Heart right ventricle (tissue), 16 donors: ENCODE measurements at regions not wholly inside any gene's neighbourhood (a gene's known extent, or its start where the extent isn't known, plus 50 kb on each side); places are given as distances from the start of the nearest gene placed in this dataset.

Experiments used
- ATAC-seq, 8 donors: fragments of 200-7000 bp; cut with Tn5 transposase; one replicate each; pipeline ENCODE4 v1.9.1; 2020; ENCODE audit warnings: mild to moderate bottlenecking in 8 of 8, moderate library complexity in 8 of 8, moderate number of reproducible peaks in 1 of 8
- DNase-seq, 2 donors: peaks; one replicate each; pipeline ENCODE4 v3.0.0-alpha.2; 2020
- H3K27ac ChIP-seq, 10 donors: fragments of 200-600 bp; sonication (generic) in 2 of 10; one replicate each; pipeline versions ENCODE4 v1.5.0 to v1.8.0; 2020 to 2022; ENCODE audit warnings: mild to moderate bottlenecking in 3 of 10
- H3K27me3 ChIP-seq, 7 donors: fragments of 200-600 bp; one replicate each; pipeline ENCODE4 v1.8.0; 2021 to 2022; ENCODE audit warnings: mild to moderate bottlenecking in 2 of 7
- H3K36me3 ChIP-seq, 9 donors: fragments of 200-600 bp; sonication (generic) in 1 of 9; one replicate each; pipeline versions ENCODE4 v1.5.0 to v1.8.0; 2020 to 2022; ENCODE audit warnings: mild to moderate bottlenecking in 2 of 9
- H3K4me1 ChIP-seq, 9 donors: fragments of 200-600 bp; sonication (generic) in 1 of 9; one replicate each; pipeline versions ENCODE4 v1.5.0 to v1.8.0; 2020 to 2022; ENCODE audit warnings: mild to moderate bottlenecking in 4 of 9
- H3K4me3 ChIP-seq, 10 donors: fragments of 200-600 bp; sonication (generic) in 2 of 10; one replicate each; pipeline versions ENCODE4 v1.5.0 to v1.8.0; 2020 to 2022; ENCODE audit warnings: mild to moderate bottlenecking in 7 of 10, moderate library complexity in 2 of 10
- H3K9me3 ChIP-seq, 11 donors: fragments of 200-600 bp in 10 of 11; sonication (generic) in 2 of 11; one replicate each; pipeline versions ENCODE4 v1.5.0 to v1.8.0; 2013 to 2022; ENCODE audit warnings: mild to moderate bottlenecking in 2 of 11, control low read depth in 1 of 11, moderate library complexity in 1 of 11
- CTCF ChIP-seq, 9 donors: fragments of 200-600 bp; sonication (generic) in 2 of 9; IDR thresholded peaks; one replicate each; pipeline versions ENCODE4 v1.5.0 to v1.8.0; 2021 to 2022; ENCODE audit warnings: antibody characterized with exemption in 9 of 9, mild to moderate bottlenecking in 5 of 9, moderate library complexity in 1 of 9
- WGBS, 2 donors: extraction: QIAGEN DNeasy Blood & Tissue Kit; methylation state at CpG; one replicate each; pipeline ENCODE4 v1.1.7; 2013; ENCODE audit warnings: inconsistent platforms in 1 of 2; 5-methylcytosine and 5-hydroxymethylcytosine counted together
- intact Hi-C, 10 donors: fragments of 100-400 bp; cut with DNase I; formaldehyde crosslinking; loops; one replicate each; pipeline versions ENCODE4 v1.11.1 to v1.14.2; 2022
- donor health status: Arrhythmogenic right ventricular cardiomyopathy.
- donor health status: ischemic (EF 13 %, LVEDD 7.1; RV severe dilation, severe dysfunction).
- donor health status: healthy with polysubstance abuse.
- donor health status: DM: no; HTN: yes; CAD: no.
- donor health status: DM: no; HTN: no; CAD: no.
- donor health status: ischemic (EF 25% LVEDD 6.9; RV normal size, moderate dysfunction).
- donor health status: ischemic (EF 25% LVEDD 5.7; RV mildly dilated, moderate dysfunction).
- donor health status: healthy.
- donor health status: DM: yes; HTN: yes; CAD: no.
- donor health status: Ischemic cardiomyopathy.
- donor health status: ischemic (EF 35%, LVEDD 5.7; RV mildly dilated, moderate dysfunction).
- donor health status: nonischemic (EF 11% LVEDD 7.7; RV severe dilation, severe dysfunction).
- donor health status: DM: yes; HTN: yes; CAD: no.
- donor health status: PGD.
- donor health status: ischemic (EF 29% LVEDD 5.4; RV normal size, mild dysfunction).
- donor health status: nonischemic (EF 23%, LVEDD 6.1; RV moderate dilation, normal function).

DNA sequence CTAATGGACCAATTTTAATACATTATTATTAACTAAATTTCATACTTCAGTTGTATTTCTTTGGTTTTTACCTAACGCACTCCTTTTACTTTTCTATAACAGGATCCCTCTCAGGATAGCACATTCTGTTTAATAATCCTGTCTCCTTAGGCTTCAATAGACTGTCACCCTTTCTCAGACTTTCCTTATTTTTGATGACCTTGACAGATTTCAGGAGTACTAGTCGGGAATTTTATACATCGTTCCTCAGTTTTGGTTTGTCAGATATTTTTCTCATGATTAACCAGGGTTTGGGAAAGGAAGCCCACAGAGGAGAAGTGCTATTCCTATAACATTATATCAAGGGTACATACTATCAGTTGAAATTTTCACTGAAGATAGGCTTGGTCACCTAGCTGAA lies 768.0 kb upstream of the GJE1 start:
- intact Hi-C loops: loop anchor here in 1 of 10 donors (5.0 kb wide), 1 partner anchor 33 kb away; no protein-coding TSS in a partner anchor
- WGBS, 2 donors: 93 to 97% methylated on average over 3 of the region's 3 CpGs

GRCh38 chr6:141364232-141364631 lies 768.5 kb upstream of the GJE1 start:
- Histone ChIP-seq H3K4me3 (no peak overlapping the region), H3K27me3 (no peaks in the 10 kb centered on the region), H3K4me1 (peaks cover 0 to 15% (median 4%) of the 10 kb centered on the region in 9 donors), H3K27ac (no peak overlapping the region), H3K36me3 (no peaks in the 10 kb centered on the region), H3K9me3 (peaks cover 0 to 22% (median 0%) of the 10 kb centered on the region in 11 donors)
- intact Hi-C loops: loop anchor here in 1 of 10 donors (5.0 kb wide), 1 partner anchor 33 kb away; no protein-coding TSS in a partner anchor
- DNase-seq (no peak), ATAC-seq (no peak)
- 97% methylated on average over 2 of the region's 2 CpGs for WGBS, 2 donors
- TF ChIP-seq CTCF (IDR thresholded peaks at IDR 0.05): no peak

More for the DNA sequence above, 768.0 kb upstream of the GJE1 start:
- Histone ChIP-seq H3K9me3 (peaks cover 0 to 27% (median 0%) of the 10 kb centered on the region in 11 donors), H3K36me3 (no peaks in the 10 kb centered on the region), H3K27me3 (no peaks in the 10 kb centered on the region), H3K4me3 (no peak overlapping the region), H3K4me1 (peaks cover 0 to 12% (median 4%) of the 10 kb centered on the region in 9 donors), H3K27ac (no peak overlapping the region)
- DNase-seq (no peak), ATAC-seq (no peak)
- no peak for TF ChIP-seq CTCF (IDR thresholded peaks at IDR 0.05)

GRCh38 chr6:141361559-141361958 lies 771.2 kb upstream of the GJE1 start:
- WGBS, 2 donors: 80 to 84% methylated on average over 1 of the region's 1 CpG
- Histone ChIP-seq H3K27me3 (no peaks in the 10 kb centered on the region), H3K27ac (no peak overlapping the region), H3K4me1 (peaks cover 0 to 15% (median 4%) of the 10 kb centered on the region in 9 donors), H3K9me3 (peaks cover 0 to 15% (median 0%) of the 10 kb centered on the region in 11 donors), H3K36me3 (no peaks in the 10 kb centered on the region), H3K4me3 (no peak overlapping the region)
- DNase-seq (no peak), ATAC-seq (no peak)
- intact Hi-C loops: loop anchor here in 2 of 10 donors (2.0 to 5.0 kb wide), 2 partner anchors 36 to 41 kb away; no protein-coding TSS in a partner anchor
- TF ChIP-seq CTCF (IDR thresholded peaks at IDR 0.05): no peak

DNA sequence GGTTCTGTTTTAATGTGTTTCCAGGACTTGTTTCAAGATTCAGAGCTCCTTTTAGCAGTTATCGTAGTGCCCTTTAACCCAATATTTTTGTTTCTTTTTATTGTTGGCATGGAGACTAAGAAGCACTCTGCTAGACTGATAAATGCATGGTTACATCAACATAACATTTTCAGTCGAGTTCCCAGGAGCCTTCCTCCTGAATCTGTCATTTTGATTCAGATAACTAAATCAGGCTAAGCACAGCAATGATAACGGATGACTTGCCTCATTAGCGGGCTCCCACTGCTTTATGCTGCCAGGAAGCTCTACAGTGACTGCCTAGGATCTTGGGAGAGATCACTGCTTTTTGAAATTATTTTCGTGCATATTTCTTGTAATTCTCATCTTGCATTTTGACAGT lies 772.8 kb upstream of the GJE1 start:
- Histone ChIP-seq H3K4me3 (peak overlapping the region in 6 of 10 donors; percentile 4 to 25 (median 14)), H3K4me1 (peaks cover 0 to 20% (median 7%) of the 10 kb centered on the region in 9 donors), H3K36me3 (no peaks in the 10 kb centered on the region), H3K27ac (peak overlapping the region; percentile 17 to 69 (median 52)), H3K9me3 (peaks cover 0 to 16% (median 0%) of the 10 kb centered on the region in 11 donors), H3K27me3 (no peaks in the 10 kb centered on the region)
- peak; percentile 71 to 94 (median 84) for ATAC-seq
- WGBS, 2 donors: 15 to 22% methylated on average over 5 of the region's 5 CpGs
- peak in 1 of 2 donors; percentile 6 for DNase-seq
- no peak for TF ChIP-seq CTCF (IDR thresholded peaks at IDR 0.05)
- intact Hi-C loops: loop anchor here in 2 of 10 donors (2.0 to 5.0 kb wide), 2 partner anchors 37 to 43 kb away; no protein-coding TSS in a partner anchor
